H1 (cell line): ENCODE measurements at regions not wholly inside any gene's neighbourhood (a gene's known extent, or its start where the extent isn't known, plus 50 kb on each side); places are given as distances from the start of the nearest gene placed in this dataset.

Experiments
- ASH2L ChIP-seq: fragments of 200-600, 300-600 bp; sonication (generic); IDR thresholded peaks from one replicate; pipeline ENCODE4 v1.7.1; 2017; ENCODE audit warnings: low read length
- CEBPB ChIP-seq: IDR thresholded peaks from 2 replicates; pipeline ENCODE4 v1.6.1; 2012; ENCODE audit warnings: low read depth, low read length
- EP300 ChIP-seq, 2 experiments: IDR thresholded peaks; 1 replicate in 1 of 2; 2 replicates in 1 of 2; pipeline ENCODE4 v1.6.1; 2011 to 2012; ENCODE audit warnings: low read depth in 2 of 2, low read length in 2 of 2, mild to moderate bottlenecking in 2 of 2, borderline replicate concordance in 1 of 2, inconsistent platforms in 1 of 2, moderate library complexity in 1 of 2
- JUN ChIP-seq: IDR thresholded peaks from 2 replicates; pipeline ENCODE4 v1.6.1; 2011; ENCODE audit warnings: low read depth, mild to moderate bottlenecking, improper control_type of control experiment, low read length
- TF ChIP-seq, protein P1 (sequence below): fragments of 300-600 bp; sonication (generic); IDR thresholded peaks from 2 replicates; pipeline ENCODE4 v1.7.1; 2012; ENCODE audit warnings: low read length, moderate library complexity, mild to moderate bottlenecking, inconsistent platforms; ENCODE audit not compliant: insufficient replicate concordance

DNA sequence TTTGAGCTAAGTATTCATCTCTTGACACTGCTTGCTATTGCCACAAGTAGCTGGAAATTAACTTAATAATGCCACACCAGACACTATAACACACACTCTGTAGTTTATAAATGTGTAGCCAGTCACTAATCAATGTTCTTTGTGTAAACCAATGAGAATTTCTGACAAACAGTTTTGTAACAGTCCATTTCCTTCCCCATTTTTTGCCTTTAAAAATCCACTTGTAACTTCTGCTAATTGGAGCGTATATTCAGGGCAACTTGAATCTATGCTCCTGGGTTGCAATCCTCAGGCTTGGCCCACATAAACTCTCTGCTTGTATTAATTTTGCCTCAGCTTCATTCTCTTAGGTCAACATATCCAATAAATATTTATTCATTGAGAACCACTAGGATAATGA, 125.0 kb upstream of the DHRS4 start (continued):
- TF ChIP-seq, protein P1, sequence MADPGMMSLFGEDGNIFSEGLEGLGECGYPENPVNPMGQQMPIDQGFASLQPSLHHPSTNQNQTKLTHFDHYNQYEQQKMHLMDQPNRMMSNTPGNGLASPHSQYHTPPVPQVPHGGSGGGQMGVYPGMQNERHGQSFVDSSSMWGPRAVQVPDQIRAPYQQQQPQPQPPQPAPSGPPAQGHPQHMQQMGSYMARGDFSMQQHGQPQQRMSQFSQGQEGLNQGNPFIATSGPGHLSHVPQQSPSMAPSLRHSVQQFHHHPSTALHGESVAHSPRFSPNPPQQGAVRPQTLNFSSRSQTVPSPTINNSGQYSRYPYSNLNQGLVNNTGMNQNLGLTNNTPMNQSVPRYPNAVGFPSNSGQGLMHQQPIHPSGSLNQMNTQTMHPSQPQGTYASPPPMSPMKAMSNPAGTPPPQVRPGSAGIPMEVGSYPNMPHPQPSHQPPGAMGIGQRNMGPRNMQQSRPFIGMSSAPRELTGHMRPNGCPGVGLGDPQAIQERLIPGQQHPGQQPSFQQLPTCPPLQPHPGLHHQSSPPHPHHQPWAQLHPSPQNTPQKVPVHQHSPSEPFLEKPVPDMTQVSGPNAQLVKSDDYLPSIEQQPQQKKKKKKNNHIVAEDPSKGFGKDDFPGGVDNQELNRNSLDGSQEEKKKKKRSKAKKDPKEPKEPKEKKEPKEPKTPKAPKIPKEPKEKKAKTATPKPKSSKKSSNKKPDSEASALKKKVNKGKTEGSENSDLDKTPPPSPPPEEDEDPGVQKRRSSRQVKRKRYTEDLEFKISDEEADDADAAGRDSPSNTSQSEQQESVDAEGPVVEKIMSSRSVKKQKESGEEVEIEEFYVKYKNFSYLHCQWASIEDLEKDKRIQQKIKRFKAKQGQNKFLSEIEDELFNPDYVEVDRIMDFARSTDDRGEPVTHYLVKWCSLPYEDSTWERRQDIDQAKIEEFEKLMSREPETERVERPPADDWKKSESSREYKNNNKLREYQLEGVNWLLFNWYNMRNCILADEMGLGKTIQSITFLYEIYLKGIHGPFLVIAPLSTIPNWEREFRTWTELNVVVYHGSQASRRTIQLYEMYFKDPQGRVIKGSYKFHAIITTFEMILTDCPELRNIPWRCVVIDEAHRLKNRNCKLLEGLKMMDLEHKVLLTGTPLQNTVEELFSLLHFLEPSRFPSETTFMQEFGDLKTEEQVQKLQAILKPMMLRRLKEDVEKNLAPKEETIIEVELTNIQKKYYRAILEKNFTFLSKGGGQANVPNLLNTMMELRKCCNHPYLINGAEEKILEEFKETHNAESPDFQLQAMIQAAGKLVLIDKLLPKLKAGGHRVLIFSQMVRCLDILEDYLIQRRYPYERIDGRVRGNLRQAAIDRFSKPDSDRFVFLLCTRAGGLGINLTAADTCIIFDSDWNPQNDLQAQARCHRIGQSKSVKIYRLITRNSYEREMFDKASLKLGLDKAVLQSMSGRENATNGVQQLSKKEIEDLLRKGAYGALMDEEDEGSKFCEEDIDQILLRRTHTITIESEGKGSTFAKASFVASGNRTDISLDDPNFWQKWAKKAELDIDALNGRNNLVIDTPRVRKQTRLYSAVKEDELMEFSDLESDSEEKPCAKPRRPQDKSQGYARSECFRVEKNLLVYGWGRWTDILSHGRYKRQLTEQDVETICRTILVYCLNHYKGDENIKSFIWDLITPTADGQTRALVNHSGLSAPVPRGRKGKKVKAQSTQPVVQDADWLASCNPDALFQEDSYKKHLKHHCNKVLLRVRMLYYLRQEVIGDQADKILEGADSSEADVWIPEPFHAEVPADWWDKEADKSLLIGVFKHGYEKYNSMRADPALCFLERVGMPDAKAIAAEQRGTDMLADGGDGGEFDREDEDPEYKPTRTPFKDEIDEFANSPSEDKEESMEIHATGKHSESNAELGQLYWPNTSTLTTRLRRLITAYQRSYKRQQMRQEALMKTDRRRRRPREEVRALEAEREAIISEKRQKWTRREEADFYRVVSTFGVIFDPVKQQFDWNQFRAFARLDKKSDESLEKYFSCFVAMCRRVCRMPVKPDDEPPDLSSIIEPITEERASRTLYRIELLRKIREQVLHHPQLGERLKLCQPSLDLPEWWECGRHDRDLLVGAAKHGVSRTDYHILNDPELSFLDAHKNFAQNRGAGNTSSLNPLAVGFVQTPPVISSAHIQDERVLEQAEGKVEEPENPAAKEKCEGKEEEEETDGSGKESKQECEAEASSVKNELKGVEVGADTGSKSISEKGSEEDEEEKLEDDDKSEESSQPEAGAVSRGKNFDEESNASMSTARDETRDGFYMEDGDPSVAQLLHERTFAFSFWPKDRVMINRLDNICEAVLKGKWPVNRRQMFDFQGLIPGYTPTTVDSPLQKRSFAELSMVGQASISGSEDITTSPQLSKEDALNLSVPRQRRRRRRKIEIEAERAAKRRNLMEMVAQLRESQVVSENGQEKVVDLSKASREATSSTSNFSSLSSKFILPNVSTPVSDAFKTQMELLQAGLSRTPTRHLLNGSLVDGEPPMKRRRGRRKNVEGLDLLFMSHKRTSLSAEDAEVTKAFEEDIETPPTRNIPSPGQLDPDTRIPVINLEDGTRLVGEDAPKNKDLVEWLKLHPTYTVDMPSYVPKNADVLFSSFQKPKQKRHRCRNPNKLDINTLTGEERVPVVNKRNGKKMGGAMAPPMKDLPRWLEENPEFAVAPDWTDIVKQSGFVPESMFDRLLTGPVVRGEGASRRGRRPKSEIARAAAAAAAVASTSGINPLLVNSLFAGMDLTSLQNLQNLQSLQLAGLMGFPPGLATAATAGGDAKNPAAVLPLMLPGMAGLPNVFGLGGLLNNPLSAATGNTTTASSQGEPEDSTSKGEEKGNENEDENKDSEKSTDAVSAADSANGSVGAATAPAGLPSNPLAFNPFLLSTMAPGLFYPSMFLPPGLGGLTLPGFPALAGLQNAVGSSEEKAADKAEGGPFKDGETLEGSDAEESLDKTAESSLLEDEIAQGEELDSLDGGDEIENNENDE = no peak
- TF ChIP-seq JUN (no peak), ASH2L (no peak), EP300 (IDR thresholded peaks at IDR 0.05; ENCODE audit: borderline replicate concordance in 1 of 2, low read depth in 2 of 2, low read length in 2 of 2) (no peak), CEBPB (no peak)
